PC-9 (cell line): ENCODE measurements at regions not wholly inside any gene's neighbourhood (a gene's known extent, or its start where the extent isn't known, plus 50 kb on each side); places are given as distances from the start of the nearest gene placed in this dataset.

Experiments
- EZH2 ChIP-seq: fragments of 200-600 bp; sonication (generic); IDR thresholded peaks from 2 replicates; pipeline ENCODE4 v1.8.0; 2017; ENCODE audit warnings: antibody characterized with exemption, low read depth
- TF ChIP-seq, protein P1 (sequence below): fragments of 200-600 bp; sonication (generic); conservative IDR thresholded peaks from 2 replicates; pipeline ENCODE4 v1.6.1; 2017; ENCODE audit warnings: mixed run types, antibody characterized with exemption, mild to moderate bottlenecking, moderate library complexity

DNA sequence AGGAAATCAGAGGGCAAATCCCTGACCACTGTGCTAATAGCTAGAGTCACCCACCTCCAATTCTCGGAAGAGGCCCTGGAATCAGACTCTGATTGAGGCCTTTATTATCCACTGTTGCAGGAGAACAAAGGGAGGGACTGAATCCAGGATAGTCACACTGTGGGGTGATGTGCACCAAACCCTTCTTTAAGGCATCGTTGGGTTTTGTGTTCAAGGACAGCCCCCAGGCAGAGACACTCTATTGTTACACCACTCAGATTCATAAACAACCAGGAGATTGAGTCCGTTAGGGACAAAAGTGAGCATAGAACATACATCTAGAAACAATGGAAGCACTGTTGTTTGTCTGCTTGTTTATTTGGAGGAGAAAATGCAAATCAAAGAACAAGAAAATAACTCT, 124.6 kb upstream of the TBCA start:
- TF ChIP-seq, protein P1, sequence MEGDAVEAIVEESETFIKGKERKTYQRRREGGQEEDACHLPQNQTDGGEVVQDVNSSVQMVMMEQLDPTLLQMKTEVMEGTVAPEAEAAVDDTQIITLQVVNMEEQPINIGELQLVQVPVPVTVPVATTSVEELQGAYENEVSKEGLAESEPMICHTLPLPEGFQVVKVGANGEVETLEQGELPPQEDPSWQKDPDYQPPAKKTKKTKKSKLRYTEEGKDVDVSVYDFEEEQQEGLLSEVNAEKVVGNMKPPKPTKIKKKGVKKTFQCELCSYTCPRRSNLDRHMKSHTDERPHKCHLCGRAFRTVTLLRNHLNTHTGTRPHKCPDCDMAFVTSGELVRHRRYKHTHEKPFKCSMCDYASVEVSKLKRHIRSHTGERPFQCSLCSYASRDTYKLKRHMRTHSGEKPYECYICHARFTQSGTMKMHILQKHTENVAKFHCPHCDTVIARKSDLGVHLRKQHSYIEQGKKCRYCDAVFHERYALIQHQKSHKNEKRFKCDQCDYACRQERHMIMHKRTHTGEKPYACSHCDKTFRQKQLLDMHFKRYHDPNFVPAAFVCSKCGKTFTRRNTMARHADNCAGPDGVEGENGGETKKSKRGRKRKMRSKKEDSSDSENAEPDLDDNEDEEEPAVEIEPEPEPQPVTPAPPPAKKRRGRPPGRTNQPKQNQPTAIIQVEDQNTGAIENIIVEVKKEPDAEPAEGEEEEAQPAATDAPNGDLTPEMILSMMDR = no peak
- no peak for TF ChIP-seq EZH2
